LNCAP (cell line): ENCODE measurements at regions not wholly inside any gene's neighbourhood (a gene's known extent, or its start where the extent isn't known, plus 50 kb on each side); places are given as distances from the start of the nearest gene placed in this dataset.

ENCODE experiments used
- TF ChIP-seq, protein P1 (sequence below): fragments of 450-650 bp; IDR thresholded peaks from 2 replicates; pipeline ENCODE4 v1.5.1; 2017; ENCODE audit warnings: mild to moderate bottlenecking

- TF ChIP-seq, protein P1, sequence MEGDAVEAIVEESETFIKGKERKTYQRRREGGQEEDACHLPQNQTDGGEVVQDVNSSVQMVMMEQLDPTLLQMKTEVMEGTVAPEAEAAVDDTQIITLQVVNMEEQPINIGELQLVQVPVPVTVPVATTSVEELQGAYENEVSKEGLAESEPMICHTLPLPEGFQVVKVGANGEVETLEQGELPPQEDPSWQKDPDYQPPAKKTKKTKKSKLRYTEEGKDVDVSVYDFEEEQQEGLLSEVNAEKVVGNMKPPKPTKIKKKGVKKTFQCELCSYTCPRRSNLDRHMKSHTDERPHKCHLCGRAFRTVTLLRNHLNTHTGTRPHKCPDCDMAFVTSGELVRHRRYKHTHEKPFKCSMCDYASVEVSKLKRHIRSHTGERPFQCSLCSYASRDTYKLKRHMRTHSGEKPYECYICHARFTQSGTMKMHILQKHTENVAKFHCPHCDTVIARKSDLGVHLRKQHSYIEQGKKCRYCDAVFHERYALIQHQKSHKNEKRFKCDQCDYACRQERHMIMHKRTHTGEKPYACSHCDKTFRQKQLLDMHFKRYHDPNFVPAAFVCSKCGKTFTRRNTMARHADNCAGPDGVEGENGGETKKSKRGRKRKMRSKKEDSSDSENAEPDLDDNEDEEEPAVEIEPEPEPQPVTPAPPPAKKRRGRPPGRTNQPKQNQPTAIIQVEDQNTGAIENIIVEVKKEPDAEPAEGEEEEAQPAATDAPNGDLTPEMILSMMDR = no peak
These were observed 157.5 kb downstream of the TINAG start for GRCh38 chr6:54465649-54466300.

DNA sequence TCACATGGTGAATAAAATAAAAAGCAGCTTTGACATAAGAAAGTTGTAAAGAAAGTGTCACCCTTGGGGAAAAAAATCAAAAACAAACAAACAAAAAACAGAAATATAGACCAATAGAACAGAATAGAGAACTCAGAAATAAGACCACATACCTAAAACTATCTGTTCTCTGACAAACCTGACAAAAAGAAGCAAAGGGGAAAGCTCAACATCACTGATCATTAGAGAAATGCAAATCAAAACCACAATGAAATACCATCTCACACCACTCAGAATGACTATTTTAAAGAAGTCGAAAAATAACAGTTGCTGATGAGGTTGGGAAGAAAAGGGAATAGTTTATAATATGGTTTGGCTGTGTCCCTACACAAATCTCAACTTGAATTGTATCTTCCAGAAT is 159.1 kb downstream of the TINAG start:
- TF ChIP-seq, protein P1 = no peak

GRCh38 chr6:54473328-54473727 is 165.1 kb downstream of the TINAG start:
- TF ChIP-seq, protein P1 = no peak

DNA sequence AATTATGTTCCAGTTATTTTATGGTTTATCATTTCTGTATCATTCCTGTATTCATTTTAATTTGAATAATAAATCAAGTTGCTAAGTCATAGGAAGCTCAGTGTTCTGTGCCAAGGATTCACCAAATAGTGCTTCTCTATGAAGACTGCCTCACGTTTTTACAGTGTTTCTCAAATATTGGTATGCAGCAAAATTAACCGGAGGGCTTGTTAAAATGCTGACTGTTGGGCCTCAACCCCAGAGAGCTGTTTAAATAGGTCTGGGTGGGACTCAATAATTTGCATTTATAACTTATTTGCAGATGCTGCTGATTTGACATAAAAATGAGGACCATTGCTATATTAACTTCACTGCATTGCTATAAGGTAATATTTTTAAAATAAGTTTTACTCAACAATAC is 166.7 kb downstream of the TINAG start:
- TF ChIP-seq, protein P1 = no peak

DNA sequence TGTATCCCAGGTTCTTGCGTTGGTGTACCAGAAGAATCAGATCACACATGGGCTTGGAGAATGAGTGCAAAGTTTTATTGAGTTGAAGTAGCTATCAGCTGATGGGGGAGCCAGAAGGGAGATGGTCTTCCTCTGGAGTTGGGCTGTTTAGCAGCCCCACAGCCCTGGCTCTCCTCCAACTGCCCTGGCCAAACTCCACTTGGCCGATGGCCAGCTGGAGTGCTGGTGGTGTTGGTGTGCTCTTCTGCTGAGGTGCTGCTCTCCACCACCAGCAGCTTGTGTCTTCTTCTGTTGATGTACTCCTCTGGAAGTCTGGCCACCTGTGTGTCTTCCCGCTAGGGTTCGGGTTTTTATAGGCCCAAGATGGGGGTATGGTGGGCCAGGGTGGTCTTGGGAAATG is 172.8 kb downstream of the TINAG start:
- TF ChIP-seq, protein P1 = no peak

GRCh38 chr6:54491431-54491830 is 183.2 kb downstream of the TINAG start:
- TF ChIP-seq, protein P1 = no peak

DNA sequence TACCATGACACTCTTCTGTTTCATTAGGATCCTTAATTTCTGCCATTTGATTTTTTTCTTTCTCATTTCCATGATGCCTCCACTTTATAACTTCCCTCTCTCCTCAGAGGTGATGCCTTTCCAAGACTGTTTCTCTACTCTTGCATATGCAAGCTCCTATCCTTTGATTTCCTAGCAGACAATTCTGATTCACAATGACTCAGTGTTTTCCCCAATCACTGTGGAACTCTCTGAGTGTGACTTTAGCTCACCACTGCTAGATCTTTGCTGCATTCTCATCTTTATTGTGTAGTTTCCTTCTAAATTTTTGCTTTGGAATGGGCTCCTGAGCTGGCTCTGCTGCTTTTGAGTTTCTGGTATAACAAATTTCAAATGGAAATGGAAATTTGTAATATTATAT is 184.9 kb downstream of the TINAG start:
- TF ChIP-seq, protein P1 = no peak

GRCh38 chr6:54503144-54503543 is 194.9 kb downstream of the TINAG start:
- TF ChIP-seq, protein P1 = no peak
